Keratinocyte (primary cell): ENCODE measurements at regions not wholly inside any gene's neighbourhood (a gene's known extent, or its start where the extent isn't known, plus 50 kb on each side); places are given as distances from the start of the nearest gene placed in this dataset.

Experiments used
- DNase-seq: peaks from one replicate; pipeline ENCODE4 v3.0.0-alpha.2; 2011; ENCODE audit warnings: low read depth, missing footprints, low spot score
- FAIRE-seq: peaks from 2 replicates; lab custom pipeline; 2011; peaks lifted over from hg19 to GRCh38; lab: Jason Lieb, UNC
- H2AFZ ChIP-seq: 2 replicates; pipeline ENCODE4 v1.6.0; 2012; ENCODE audit warnings: low read length, control low read depth, inconsistent platforms; ENCODE audit not compliant: control insufficient read depth
- H3K27ac ChIP-seq: 2 replicates; pipeline ENCODE4 v1.5.1; 2011; ENCODE audit warnings: low read length; ENCODE audit not compliant: control insufficient read depth, insufficient read depth
- H3K27me3 ChIP-seq: 3 replicates; pipeline ENCODE4 v1.6.0; 2011; ENCODE audit warnings: low read length; ENCODE audit not compliant: control insufficient read depth, insufficient read depth; ENCODE audit errors: extremely low read depth
- H3K36me3 ChIP-seq, 2 experiments: 2 replicates in 1 of 2; 3 replicates in 1 of 2; pipeline ENCODE4 v1.5.1; 2011; ENCODE audit warnings: low read length in 2 of 2, mild to moderate bottlenecking in 1 of 2; ENCODE audit not compliant: control insufficient read depth in 2 of 2, insufficient read depth in 2 of 2; ENCODE audit errors: extremely low read depth in 1 of 2
- H3K4me1 ChIP-seq: 3 replicates; pipeline ENCODE4 v1.5.1; 2011; ENCODE audit warnings: low read length; ENCODE audit not compliant: control insufficient read depth, insufficient read depth; ENCODE audit errors: extremely low read depth
- H3K4me2 ChIP-seq: 3 replicates; pipeline ENCODE4 v1.6.0; 2011; ENCODE audit warnings: low read depth, low read length; ENCODE audit not compliant: control insufficient read depth, insufficient read depth; ENCODE audit errors: extremely low read depth
- H3K4me3 ChIP-seq, 3 experiments: fragments of 200-600 bp in 1 of 3; sonication (generic) in 1 of 3; 2 replicates in 2 of 3; 3 replicates in 1 of 3; pipeline ENCODE4 v1.5.1; 2011 to 2016; ENCODE audit warnings: low read length in 3 of 3, mild to moderate bottlenecking in 3 of 3, control low read depth in 2 of 3, inconsistent platforms in 1 of 3, low read depth in 1 of 3, mixed read lengths in 1 of 3, mixed run types in 1 of 3, moderate library complexity in 1 of 3; ENCODE audit not compliant: control insufficient read depth in 2 of 3, insufficient read depth in 2 of 3; ENCODE audit errors: extremely low read depth in 1 of 3
- H3K79me2 ChIP-seq: 2 replicates; pipeline ENCODE4 v1.6.0; 2012; ENCODE audit warnings: low read length; ENCODE audit not compliant: control insufficient read depth, insufficient read depth
- H3K9ac ChIP-seq: 3 replicates; pipeline ENCODE4 v1.6.0; 2011; ENCODE audit warnings: low read length; ENCODE audit not compliant: control insufficient read depth, insufficient read depth; ENCODE audit errors: extremely low read depth
- H3K9me1 ChIP-seq: 3 replicates; pipeline ENCODE4 v1.6.0; 2011; ENCODE audit warnings: low read length; ENCODE audit not compliant: control insufficient read depth, insufficient read depth; ENCODE audit errors: extremely low read depth
- H3K9me3 ChIP-seq: 2 replicates; pipeline ENCODE4 v1.5.1; 2012; ENCODE audit warnings: low read depth, low read length; ENCODE audit not compliant: control insufficient read depth
- H4K20me1 ChIP-seq: 3 replicates; pipeline ENCODE4 v1.6.0; 2011; ENCODE audit warnings: low read length; ENCODE audit not compliant: control insufficient read depth, insufficient read depth; ENCODE audit errors: extremely low read depth
- EZH2 ChIP-seq: IDR thresholded peaks from one replicate; pipeline ENCODE4 v1.6.1; 2012; ENCODE audit warnings: inconsistent platforms, mild to moderate bottlenecking, low read length, moderate library complexity
- dilution Hi-C: fragments of 300-500 bp; cut with MboI; formaldehyde crosslinking; loops from one replicate; pipeline ENCODE4 v1.7.0; 2020; ENCODE audit warnings: low sequenced_read_pairs; ENCODE audit not compliant: extremely low pct_ligation_motif_present
- TF ChIP-seq, protein P1 (sequence below), 3 experiments: IDR thresholded peaks in 1 of 3; conservative IDR thresholded peaks in 1 of 3; optimal IDR thresholded peaks in 1 of 3; 2 replicates in 2 of 3; 3 replicates in 1 of 3; pipeline versions ENCODE3 to v1.5.1; 2011; ENCODE audit warnings: low read length in 3 of 3, mild to moderate bottlenecking in 3 of 3, moderate library complexity in 2 of 3, control low read depth in 1 of 3, inconsistent platforms in 1 of 3; ENCODE audit not compliant: insufficient read depth in 2 of 3; ENCODE audit errors: extremely low read depth in 1 of 3

- no peaks in the 10 kb centered on the region for H3K9me1 ChIP-seq
- H3K4me3 ChIP-seq, result no peak overlapping the region
- H4K20me1 ChIP-seq, result no peaks in the 10 kb centered on the region
- DNase-seq (no peak), FAIRE-seq (no peak)
- H3K79me2 ChIP-seq, result no peaks in the 10 kb centered on the region
- H3K9me3 ChIP-seq, result no peaks in the 10 kb centered on the region
- no peaks in the 10 kb centered on the region for H3K36me3 ChIP-seq
- peak overlapping the region; percentile 19 for H3K4me2 ChIP-seq
- no peak for TF ChIP-seq EZH2
- TF ChIP-seq, protein P1, sequence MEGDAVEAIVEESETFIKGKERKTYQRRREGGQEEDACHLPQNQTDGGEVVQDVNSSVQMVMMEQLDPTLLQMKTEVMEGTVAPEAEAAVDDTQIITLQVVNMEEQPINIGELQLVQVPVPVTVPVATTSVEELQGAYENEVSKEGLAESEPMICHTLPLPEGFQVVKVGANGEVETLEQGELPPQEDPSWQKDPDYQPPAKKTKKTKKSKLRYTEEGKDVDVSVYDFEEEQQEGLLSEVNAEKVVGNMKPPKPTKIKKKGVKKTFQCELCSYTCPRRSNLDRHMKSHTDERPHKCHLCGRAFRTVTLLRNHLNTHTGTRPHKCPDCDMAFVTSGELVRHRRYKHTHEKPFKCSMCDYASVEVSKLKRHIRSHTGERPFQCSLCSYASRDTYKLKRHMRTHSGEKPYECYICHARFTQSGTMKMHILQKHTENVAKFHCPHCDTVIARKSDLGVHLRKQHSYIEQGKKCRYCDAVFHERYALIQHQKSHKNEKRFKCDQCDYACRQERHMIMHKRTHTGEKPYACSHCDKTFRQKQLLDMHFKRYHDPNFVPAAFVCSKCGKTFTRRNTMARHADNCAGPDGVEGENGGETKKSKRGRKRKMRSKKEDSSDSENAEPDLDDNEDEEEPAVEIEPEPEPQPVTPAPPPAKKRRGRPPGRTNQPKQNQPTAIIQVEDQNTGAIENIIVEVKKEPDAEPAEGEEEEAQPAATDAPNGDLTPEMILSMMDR (optimal IDR thresholded peaks at IDR 0.05 in 1 of 3, IDR thresholded peaks at IDR 0.05 in 1 of 3, conservative IDR thresholded peaks at IDR 0.05 in 1 of 3; ENCODE audit: extremely low read depth in 1 of 3, insufficient read depth in 2 of 3, low read length in 3 of 3), result no peak
- no peak overlapping the region for H3K27ac ChIP-seq
- peaks cover 9% of the 10 kb centered on the region for H3K4me1 ChIP-seq
- H2AFZ ChIP-seq, result no peak overlapping the region
- dilution Hi-C loops, result no loop called here
- no peaks in the 10 kb centered on the region for H3K27me3 ChIP-seq
- H3K9ac ChIP-seq, result no peak overlapping the region
These were observed 306.8 kb upstream of the ATP11B start for GRCh38 chr3:182486463-182486862.

DNA sequence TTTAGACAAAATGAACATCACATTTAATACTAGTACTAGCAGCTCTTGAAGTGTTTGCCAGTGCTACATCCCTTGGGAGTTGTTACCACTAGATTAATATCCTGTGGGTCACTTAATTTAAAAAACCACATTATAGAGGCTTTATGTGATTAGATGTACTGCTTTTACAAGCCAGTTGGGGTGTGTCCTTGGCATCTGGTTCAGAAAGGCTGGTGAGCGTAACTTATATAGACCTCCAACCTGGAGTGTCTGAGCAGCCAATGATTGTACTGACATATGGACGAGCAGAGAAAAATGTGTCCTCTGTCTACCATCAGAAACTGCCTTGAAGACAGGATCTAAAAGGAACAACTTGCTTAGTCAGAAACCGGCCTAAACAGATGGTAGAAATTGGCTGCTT, 306.2 kb upstream of the ATP11B start:
- Histone ChIP-seq H3K27ac (no peak overlapping the region), H3K36me3 (no peaks in the 10 kb centered on the region)

More for the DNA sequence above, 306.2 kb upstream of the ATP11B start:
- no peak overlapping the region for H3K4me2 ChIP-seq
- H3K27me3 ChIP-seq, result no peaks in the 10 kb centered on the region
- no peaks in the 10 kb centered on the region for H4K20me1 ChIP-seq
- DNase-seq (no peak), FAIRE-seq (peak; percentile 56)
- no peaks in the 10 kb centered on the region for H3K9me1 ChIP-seq
- TF ChIP-seq, protein P1 (optimal IDR thresholded peaks at IDR 0.05 in 1 of 3, IDR thresholded peaks at IDR 0.05 in 1 of 3, conservative IDR thresholded peaks at IDR 0.05 in 1 of 3; ENCODE audit: extremely low read depth in 1 of 3, insufficient read depth in 2 of 3, low read length in 3 of 3), result no peak
- no peak for TF ChIP-seq EZH2
- no peaks in the 10 kb centered on the region for H3K9me3 ChIP-seq
- H3K9ac ChIP-seq, result no peak overlapping the region
- H3K79me2 ChIP-seq, result no peaks in the 10 kb centered on the region
- H2AFZ ChIP-seq, result no peak overlapping the region
- H3K4me3 ChIP-seq, result no peak overlapping the region
- dilution Hi-C loops, result no loop called here
- peaks cover 9% of the 10 kb centered on the region for H3K4me1 ChIP-seq
